ENCODE measurements at regions not wholly inside any gene's neighbourhood (a gene's known extent, or its start where the extent isn't known, plus 50 kb on each side); places are given as distances from the start of the nearest gene placed in this dataset.

DNA sequence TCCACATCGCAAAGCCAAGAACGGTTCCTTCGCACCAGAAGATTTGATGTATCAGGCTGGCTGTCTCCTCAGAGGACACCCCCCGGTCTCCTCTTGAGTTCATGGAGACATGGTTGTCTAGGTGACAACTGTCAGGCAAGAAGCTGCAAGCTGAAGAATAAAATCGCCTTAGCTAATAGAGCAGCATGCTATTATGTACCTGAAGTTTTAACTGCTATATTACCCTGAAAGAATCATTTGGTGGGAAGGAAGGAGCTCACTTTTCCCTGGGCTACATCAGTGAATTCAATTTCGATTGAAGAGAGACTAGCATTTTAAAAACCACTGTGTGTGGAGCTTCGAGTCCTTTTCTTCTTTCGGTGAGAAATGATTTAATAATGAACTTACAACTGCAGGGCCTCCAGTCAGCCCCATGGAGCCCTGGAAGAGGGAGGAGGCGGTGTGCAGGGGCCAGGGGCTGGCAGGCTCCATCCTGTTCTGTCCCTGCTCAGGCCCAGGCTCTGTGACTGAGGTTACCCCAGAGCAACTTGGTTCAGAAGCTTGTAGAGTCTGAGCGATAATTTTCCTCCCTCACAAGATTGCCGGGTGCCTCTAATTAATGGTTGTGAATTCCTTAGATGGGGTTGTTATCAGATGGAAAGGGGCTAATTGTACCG lies 191.3 kb downstream of the MID1IP1 start:
- DNase-seq: no peak

DNA sequence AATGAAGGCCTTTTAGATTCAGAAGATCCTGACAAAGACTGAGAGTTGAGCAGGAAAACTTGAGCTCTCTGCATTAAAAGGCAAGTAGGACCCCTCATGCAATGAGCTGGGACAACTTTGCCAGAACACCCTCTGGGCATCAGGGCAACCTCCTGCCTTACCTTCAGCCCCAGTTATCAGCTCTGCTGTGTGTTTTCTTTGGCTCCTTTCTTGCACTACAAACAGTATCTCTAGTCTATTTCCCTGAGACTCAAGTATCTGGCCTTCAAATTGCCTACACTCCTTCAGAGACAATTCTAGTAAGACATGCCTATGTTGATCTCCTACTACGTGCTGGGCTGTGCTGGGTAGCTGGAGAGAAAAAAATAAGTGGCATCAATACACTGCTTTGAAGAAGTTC lies 192.2 kb downstream of the MID1IP1 start:
- DNase-seq: no peak

DNA sequence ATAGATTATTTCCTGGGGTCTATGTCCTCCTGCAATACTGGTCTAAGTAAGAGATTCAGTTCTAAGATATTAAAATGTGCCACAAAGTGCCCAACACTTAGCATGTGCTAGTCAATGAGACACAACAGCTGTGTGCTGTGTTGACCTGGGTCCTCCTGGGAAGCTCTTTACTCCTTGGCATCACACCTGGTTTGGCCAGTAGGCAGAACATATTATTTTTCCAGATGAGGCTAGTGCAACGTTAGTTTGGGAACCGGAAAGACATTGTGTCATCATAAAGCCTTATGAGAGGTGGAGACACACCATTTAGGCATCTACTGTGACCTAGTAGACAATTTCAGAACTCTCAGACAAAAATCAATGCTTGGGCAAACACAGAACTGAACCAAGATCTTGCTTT lies 197.8 kb downstream of the MID1IP1 start:
- no peak for DNase-seq

DNA sequence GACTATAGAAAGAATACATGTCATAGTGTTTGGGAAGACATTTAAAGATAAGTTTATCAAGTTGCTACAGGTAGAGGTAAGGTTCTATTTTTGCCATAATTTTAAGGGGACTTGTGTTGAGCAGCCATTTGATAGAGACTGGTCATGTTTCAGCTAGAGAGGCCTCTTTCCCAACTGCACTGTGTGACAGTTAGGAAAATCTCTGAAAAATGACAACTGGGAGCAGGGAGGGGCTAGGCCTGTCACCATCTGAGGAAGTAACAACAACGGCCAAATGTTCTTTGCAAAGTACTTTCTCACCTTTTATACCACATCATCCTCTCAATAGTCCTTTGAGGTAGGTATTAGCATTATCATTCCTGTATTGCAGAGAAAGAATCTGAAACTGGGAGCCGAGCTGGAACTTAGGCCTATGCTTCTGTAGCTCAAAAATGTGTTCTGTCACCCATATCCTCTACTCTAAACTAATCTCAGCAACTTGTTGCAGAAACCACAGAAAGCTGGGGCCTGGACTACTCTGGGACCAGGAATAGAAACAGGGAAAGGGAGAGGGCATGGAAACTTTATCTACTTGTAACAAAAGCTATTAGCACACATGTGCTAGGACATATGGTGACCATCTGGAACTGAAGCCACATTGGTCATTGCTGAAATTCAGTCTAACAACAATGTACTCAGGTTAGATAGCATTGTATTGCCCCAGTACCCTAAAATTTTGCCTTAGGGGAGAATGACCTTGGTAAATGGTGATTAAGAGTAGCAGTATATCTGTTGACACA lies 198.9 kb downstream of the MID1IP1 start:
- no peak for DNase-seq

DNA sequence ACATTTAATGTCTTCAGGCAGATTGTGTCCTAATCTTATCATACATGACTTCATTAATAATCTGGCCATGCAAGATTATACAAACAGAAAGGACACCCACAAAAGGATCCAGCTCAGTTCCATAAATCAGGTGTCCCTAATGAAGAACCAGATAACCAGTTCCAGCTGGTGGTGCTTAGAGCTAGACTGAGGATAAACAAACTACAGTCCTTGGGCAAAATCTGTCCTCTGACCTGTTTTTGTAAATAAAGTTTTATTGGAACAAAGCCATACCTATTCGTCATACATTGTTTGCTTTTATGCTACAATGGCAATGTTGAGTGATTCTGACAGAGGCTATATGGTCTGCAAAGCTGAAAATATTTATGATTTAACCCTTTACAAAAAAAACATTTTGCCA lies 199.5 kb downstream of the MID1IP1 start:
- no peak for DNase-seq

DNA sequence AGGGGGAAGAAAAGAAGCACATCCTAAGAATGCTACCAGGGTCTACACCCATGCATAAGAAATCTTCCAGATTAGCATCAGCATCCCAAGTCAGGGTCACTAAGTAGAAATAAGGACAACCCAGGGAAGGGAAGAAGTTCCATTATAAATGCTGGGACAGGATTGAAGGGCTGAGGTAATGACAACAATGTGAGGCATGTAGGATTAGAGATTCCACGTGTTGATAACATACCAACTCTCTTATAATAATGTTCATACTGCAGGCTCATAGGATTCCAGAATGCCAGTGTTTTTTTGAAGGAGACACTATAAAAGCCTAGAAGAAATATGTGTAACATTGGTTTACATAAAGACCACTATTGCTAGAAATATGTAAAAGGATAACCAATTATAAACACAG lies 201.2 kb downstream of the MID1IP1 start:
- DNase-seq: no peak

DNA sequence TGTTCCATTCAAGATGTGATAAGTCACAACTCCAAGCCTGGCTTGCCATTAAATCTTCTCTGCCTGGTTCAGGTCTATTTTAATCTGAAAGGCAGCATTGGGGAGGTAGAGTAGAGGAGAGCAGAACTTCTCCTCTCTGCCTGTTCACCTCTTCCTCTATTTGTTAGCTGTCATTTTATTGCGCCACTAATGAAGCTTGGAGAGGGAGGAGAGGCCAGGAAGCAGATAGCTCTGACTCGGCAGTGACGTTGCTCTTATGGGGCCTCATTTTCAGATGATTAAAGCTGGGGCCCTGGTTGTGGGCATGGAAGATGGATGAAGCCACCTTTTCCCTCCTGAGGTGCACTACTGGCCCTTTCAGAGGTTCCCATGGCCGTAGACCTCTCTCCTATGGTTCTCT lies 207.3 kb downstream of the MID1IP1 start:
- no peak for DNase-seq

DNA sequence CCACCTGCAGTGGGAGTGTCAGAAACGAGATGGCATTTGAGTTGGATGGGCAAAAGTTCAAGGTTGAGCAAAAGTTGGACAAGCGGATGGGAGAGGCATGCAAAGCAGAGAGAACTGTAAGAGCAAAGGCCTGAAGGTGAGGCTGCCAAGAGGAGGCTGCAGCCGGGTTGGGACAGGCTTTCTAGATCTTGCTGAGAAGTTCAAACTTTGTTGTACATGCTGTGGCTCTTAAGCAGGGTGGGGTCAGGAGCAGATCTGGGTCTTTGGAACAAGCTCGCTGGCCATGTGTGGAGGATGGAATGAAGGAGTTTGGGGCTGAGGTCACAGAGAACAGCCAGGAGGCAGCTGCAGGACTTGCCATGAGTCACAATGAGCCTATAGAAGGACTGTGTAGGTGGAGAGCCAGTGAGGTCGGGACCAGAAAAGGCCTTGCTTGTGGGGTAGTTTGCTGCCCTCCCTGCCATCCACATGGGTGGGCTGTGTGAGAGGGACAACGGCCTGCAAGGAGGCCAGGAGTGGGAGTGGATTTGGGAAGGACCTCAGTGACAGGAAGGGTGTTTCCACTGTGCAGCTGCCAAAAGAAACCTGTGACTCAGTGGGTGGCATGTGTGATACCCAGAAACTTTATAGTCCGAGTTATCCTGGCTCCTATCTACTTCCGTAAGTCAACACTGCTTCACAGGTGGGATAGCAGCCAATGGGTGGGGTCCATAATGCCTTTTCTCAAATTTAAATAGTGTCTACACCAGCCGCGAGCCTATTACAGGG lies 210.4 kb downstream of the MID1IP1 start:
- no peak for DNase-seq

DNA sequence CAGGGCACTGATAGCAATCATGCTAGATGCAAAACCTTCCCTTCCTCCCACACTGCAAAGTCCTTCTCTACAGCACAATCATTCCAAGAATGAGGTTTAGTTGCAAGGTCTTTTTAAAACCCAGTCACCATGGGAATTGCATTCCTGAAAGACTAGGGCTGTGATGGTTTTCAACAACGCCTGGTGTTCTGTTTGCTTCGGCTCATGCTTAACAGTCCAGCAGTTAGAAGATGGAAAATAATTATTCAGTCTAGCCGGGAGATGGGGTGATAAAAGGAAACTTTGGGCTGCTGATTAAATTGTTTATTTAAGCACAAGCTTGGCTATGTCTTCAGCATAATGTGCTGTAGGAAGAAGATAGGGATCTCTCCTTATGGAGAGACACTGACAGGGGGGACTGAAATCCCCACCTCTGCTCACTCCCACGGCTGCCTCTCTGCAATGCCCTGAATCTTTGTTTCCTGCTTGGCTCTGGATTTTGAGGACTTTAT lies 211.4 kb downstream of the MID1IP1 start:
- no peak for DNase-seq

DNA sequence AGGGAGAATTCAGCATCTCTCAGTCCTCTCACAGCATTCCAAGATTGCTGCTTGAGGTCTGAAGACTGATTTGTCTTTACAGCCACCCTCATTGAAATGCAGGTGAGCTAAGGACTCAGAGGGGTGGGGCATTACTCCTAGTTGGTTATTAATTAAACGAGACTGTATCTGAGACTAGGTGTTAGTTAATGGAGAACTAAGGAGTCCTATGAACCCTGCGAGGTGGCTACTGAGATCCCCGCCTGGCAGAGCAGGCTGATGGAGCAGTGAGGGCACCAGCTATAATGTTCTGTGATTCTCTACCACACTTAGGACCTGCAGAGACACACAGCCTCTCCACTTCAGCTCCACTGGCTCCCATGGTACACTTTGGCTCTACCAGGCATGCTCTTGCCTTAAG lies 215.3 kb downstream of the MID1IP1 start:
- no peak for DNase-seq

DNA sequence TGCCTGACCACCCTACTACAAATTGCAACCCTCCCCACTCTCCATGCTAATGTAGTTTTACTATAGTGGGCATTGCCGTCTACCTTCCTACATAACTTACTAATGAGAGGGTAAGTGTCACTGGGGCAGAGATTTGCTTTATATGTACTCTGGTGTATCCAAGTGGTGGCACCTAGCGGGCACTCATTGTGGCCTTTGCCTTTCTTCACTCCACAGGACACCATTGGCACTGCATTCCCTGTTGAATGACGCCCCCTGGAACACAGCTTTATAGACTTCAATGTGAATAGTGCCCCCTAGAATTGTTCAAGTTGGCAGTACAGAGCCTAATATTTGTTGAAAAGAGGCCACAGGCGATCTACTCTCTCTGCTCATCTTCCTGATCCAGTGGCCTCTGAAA lies 215.8 kb downstream of the MID1IP1 start:
- DNase-seq: no peak

DNA sequence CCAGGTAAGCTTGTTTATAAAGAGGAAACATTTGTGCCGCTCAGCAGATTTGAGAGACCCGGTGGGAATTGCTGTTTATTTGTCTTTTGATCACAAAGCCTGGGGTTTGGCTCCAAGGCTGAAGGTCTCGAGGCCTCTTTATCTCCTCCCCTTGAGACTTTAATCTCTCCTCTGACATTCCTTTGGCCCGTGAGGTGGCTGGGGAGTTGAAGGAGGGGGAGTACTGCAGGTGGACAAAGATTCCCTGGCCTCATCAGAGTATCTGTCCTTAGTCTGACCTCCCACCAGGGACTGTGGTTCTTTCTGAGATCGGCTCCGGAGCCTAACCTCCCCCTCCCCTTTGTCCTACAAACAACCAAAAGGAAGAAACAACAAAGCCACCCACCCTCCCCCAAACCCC lies 216.5 kb downstream of the MID1IP1 start:
- DNase-seq: no peak

DNA sequence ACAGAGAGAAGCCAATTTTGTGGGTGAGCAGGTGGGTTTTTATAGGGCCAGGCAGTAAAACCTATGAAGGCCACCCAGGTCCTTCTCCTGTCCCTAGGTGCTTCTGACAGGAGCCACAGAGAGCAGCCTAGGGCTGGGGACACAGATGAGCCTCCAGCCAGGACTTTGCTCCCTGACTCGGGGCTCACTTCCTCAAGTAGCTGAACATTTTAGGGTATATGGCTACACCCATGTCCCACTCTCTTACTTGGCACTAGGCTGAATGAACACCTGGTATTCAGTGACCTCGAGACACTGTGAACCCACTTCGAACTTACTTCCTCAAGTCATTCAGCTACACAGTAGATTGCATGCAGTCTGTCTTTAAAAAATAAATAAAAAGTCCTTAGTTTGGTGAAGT lies 217.3 kb downstream of the MID1IP1 start:
- DNase-seq: no peak

DNA sequence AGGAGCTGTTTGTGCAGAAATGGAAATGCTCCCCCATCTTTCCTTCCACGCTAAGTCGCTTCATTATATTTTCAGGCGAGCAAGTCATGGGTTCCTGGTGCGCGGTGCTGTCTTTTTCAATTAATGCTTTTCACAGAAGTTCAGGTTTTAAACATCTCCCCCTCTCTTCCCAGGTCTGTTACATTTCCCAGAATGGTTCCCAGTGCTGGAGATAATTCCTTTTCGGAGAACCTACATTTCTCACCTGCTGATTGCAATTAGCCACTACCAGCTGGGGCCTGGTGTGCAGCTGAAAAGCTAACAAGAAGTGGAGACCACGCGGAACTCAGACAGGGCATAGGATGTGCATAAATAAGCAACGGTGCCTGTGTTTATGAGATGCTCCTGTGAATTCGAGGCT lies 217.8 kb downstream of the MID1IP1 start:
- DNase-seq: no peak

DNA sequence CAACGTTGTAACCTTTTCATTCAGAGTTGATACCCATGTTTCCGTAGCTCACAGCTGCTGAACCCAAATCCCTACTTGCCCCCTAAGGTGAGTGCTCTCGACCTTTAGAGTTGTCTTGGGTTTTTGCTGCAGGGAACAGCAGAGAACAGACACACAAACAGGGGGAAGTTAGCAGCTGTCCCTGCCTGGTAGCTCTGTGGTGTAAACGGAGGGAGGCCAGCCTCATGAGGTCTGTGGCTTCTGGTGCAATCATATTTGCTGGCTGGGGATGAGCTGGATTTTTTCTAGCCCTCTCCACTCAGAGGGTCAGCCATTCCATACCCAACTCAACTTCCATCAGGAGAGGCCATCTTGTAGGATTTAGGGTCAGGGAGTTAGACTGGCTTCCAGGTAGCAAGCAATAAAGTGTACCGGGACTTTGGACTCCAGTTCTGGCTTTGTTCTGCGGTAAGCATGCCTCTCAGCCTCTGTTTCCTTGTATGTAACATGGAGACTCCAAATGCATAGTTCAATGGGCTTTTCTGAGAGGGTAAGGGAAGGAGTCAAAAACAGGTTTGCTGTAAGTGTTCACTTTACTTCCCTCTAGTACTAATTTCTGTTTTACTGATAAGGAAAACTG lies 218.9 kb downstream of the MID1IP1 start:
- no peak for DNase-seq

DNA sequence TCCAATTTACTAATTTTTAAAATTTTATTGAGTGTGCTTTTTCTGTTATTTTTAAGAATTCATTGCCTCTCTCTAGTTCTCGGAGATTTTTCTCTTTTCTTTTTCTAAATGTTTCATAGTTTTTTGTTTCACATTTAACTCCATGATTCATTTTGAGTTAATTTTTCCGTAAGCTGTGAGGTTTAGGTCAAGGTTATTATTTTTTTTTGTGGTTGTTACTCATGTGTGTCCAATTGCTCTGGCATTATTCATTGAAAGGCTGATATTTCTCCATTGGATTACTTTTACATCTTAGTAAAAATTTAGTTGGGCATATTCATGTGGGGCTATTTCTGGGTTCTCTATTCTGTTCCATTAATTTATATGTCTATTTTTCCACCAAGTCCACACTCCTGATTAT lies 220.8 kb downstream of the MID1IP1 start:
- no peak for DNase-seq

DNA sequence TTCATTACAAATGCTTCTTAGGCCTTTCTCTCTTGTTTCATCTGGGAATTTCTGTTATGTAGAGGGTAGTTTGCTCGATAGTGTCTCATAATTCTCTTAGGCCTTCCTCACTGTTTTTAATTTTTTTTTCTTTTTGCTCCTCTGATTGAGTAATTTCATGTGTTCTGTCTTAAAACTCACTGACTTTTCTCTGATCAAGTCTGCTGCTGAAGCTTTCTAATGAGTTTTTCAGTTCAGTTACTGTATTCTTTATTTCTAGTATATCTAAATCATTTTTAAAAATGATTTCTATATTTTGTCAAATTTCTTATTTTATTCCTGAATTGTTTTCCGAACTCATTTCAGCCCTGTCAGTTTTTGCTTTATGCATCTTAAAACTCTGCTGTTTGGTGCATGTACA lies 228.0 kb downstream of the MID1IP1 start:
- DNase-seq: no peak

DNA sequence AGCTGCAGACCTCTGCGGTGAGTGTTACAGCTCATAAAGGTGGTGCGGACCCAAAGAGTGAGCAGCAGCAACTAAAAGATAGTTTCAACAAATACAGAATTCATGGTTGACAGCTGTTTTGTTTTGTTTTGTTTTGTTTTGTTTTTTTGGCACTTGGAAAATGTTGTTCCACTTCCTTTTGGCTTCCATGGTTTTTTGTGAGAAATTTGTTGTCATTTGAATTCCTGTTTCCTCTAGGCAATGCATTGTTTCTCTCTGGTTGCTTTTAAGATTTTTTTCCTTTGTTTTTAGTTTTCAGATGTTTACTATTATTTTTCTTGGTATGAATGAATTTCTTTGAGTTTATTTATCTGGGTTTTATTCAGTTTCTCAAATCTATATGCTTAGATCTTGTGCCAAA lies 229.4 kb downstream of the MID1IP1 start:
- no peak for DNase-seq

DNA sequence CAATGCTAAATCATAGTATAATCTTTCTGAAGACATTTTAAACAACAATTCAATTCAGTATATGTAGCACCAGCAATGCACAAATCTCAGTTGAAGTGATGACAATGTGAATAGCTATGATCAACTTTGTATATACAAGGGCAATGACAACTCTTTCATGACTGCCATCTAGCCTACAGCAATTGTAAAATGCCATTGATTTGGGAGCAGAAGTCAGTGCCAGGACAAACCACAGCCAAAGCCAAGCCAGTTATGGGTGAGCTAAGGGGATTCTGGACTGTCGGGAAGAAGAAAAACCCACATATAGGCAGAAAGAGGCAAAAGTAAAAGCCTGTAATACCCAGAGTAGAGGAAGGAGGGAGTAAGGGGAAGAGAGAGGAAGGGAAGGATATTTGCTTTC lies 238.6 kb downstream of the MID1IP1 start:
- DNase-seq: no peak

DNA sequence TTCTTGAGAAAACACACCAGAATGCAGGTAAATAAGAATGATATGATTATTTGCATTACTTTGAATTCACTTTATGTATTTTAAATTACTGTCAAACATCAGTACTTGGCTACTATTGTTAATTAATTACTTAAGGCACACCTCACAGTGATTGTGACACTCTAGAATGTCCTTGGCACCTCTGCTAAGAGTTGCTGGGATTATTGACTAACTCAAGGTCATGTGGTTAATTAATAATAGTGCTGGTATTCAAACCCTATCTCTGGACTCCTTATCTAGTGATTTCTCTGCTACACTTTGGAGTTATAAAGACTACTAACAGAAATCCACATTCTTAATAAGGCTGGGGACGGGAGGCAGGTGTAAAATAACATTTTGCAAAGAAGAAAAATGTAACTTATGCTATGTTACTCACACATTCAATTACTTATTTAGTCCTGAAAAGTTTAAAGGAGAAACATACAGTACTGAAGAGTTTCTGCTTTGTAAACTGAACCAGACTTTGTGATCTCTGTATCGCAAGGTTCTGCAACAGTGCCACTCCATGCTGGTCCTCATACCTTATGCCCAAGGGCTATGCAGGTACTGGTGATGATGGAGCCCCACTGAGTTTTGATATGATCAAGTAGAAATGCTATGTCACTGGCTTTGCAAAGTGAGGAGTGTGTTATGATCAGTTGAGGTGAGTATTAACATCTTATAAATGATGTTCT lies 242.7 kb downstream of the MID1IP1 start:
- DNase-seq: no peak

DNA sequence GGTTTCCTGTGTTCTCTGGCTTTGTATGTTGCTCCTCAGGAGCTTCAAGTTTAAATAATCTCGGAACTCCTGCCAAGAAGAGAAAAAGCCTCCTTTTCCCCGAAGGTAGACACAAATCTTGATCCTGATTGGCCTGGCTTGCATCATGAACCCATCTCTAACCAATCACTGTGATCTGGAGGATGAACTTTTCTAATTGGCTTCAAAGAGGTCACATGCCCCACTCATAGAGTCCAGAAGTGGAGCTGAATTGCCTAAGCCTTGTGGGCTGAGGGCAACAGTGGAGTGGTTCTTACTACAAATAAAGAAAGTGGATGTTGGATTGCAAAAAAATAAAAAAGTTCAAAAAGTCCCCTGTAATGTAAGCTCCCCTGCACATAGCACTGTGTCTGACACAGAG lies 245.9 kb downstream of the MID1IP1 start:
- no peak for DNase-seq

DNA sequence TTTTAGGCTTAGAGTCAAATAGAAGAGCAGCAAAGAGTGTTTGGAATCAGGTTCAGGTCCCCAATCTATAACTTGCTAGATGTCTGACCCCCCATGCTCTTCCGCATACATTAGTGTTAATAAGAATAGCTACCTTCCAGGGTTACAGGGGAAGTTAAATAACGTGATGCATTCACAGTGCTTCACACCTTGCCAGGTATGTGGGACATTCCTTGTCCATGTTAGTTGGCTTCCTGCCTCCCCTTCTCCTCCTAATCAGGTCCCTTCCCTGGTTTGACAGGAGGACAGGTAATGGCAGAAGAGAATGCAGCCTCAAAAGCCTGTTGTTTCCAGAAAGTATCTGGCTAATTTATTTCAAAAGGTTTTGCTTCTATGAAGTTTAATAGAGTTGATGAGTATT lies 248.7 kb downstream of the MID1IP1 start:
- no peak for DNase-seq

DNA sequence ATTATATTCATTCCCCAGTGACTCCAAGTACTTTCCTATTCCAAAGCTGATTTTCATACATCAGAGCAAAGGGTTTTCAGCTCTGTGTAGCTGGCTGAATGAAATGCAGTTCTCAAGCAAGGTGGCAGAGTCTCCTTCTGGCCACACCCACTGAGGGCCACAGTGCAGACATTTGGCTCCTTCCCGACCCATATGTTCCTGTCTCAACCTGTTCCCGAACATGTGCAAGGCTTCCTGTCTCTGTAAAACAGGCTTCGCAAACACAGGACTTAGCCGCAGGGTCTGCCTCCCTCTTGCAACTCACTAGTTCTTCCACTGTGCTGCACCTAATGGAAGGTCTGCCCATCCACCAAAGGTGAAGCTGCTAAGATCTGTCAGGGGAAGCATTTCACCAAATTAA lies 249.2 kb downstream of the MID1IP1 start:
- DNase-seq: no peak
